Hepatocyte (in vitro differentiated cells): ENCODE measurements at regions not wholly inside any gene's neighbourhood (a gene's known extent, or its start where the extent isn't known, plus 50 kb on each side); places are given as distances from the start of the nearest gene placed in this dataset.

Experiments
- DNase-seq: peaks from one replicate; pipeline ENCODE4 v3.0.0-alpha.2; 2016; ENCODE audit warnings: low spot score
- H2AFZ ChIP-seq: fragments of 200-600 bp; sonication (generic); 2 replicates; pipeline ENCODE4 v1.6.0; 2016; ENCODE audit warnings: antibody characterized with exemption, mild to moderate bottlenecking
- H3K27ac ChIP-seq: fragments of 200-600 bp; sonication (generic); 2 replicates; pipeline ENCODE4 v1.5.1; 2016; ENCODE audit warnings: mild to moderate bottlenecking
- H3K27me3 ChIP-seq: fragments of 200-600 bp; sonication (generic); 2 replicates; pipeline ENCODE4 v1.6.1; 2016
- H3K36me3 ChIP-seq: fragments of 200-600 bp; sonication (generic); replicated peaks from 2 replicates; pipeline ENCODE4 v1.5.1; 2016; ENCODE audit warnings: low read depth; ENCODE audit not compliant: insufficient read depth
- H3K4me1 ChIP-seq: fragments of 200-600 bp; sonication (generic); 2 replicates; pipeline ENCODE4 v1.5.1; 2016; ENCODE audit warnings: mild to moderate bottlenecking, moderate library complexity; ENCODE audit not compliant: insufficient read depth
- H3K4me2 ChIP-seq: fragments of 200-600 bp; sonication (generic); 2 replicates; pipeline ENCODE4 v1.6.0; 2016
- H3K4me3 ChIP-seq: fragments of 200-600 bp; sonication (generic); 2 replicates; pipeline ENCODE4 v1.5.1; 2016; ENCODE audit warnings: mild to moderate bottlenecking
- H3K79me2 ChIP-seq: fragments of 200-600 bp; sonication (generic); 2 replicates; pipeline ENCODE4 v1.6.0; 2017; ENCODE audit warnings: mild to moderate bottlenecking
- H3K9me2 ChIP-seq: fragments of 200-600 bp; sonication (generic); replicated peaks from 2 replicates; pipeline ENCODE4 v1.6.0; 2017; ENCODE audit warnings: mild to moderate bottlenecking; ENCODE audit not compliant: insufficient read depth
- H3K9me3 ChIP-seq: fragments of 200-600 bp; sonication (generic); 2 replicates; pipeline ENCODE4 v1.5.1; 2016; ENCODE audit warnings: low read depth, mild to moderate bottlenecking
- H4K20me1 ChIP-seq: fragments of 200-600 bp; sonication (generic); 2 replicates; pipeline ENCODE4 v1.6.0; 2016; ENCODE audit warnings: mild to moderate bottlenecking; ENCODE audit not compliant: insufficient read depth, poor library complexity, severe bottlenecking
- CTCF ChIP-seq: fragments of 200-600 bp; sonication (generic); IDR thresholded peaks from 2 replicates; pipeline ENCODE4 v1.5.1; 2016; ENCODE audit warnings: antibody characterized with exemption, mild to moderate bottlenecking; ENCODE audit not compliant: poor library complexity
- EZH2 ChIP-seq: fragments of 200-600 bp; sonication (generic); IDR thresholded peaks from 2 replicates; pipeline ENCODE4 v1.6.1; 2016; ENCODE audit warnings: antibody characterized with exemption, mild to moderate bottlenecking, borderline replicate concordance
- EZH2phosphoT487 ChIP-seq: fragments of 200-600 bp; sonication (generic); IDR thresholded peaks from one replicate; pipeline ENCODE4 v1.6.1; 2018; ENCODE audit warnings: antibody characterized with exemption, mild to moderate bottlenecking, low read depth, moderate library complexity; ENCODE audit not compliant: unreplicated experiment, severe bottlenecking
- WGBS: methylation state at CpG from one replicate; pipeline ENCODE4 v1.1.6; 2016; ENCODE audit warnings: low lambda C conversion rate; ENCODE audit errors: missing lambda C conversion rate; 5-methylcytosine and 5-hydroxymethylcytosine counted together

DNA sequence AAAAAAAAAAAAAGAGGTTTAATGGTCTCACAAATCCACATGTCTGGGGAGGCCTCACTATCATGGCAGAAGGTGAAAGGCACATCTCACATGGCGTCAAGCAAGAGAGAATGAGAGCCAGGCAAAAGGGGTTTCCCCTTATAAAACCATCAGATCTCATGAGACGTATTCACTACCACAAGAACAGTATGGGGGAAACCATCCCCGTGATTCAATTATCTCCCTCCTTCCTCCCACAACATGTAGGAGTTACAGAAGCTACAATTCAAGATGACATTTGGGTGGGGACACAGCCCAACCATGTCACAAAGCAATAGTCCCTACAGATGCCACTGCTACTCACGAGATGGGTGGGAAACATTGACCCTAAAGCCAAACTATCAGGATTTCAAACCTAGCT is 392.7 kb upstream of the ID2 start:
- H3K27me3 ChIP-seq, result no peaks in the 10 kb centered on the region
- H3K4me2 ChIP-seq, result no peak overlapping the region
- TF ChIP-seq EZH2, result no peak
- no peaks in the 10 kb centered on the region for H3K79me2 ChIP-seq
- H3K27ac ChIP-seq, result no peak overlapping the region
- DNase-seq, result no peak
- no peaks in the 10 kb centered on the region for H3K9me3 ChIP-seq
- H2AFZ ChIP-seq, result no peak overlapping the region
- 96% methylated on average over 4 of the region's 4 CpGs for WGBS
- peaks cover 3% of the 10 kb centered on the region for H3K9me2 ChIP-seq
- no peaks in the 10 kb centered on the region for H4K20me1 ChIP-seq
- H3K36me3 ChIP-seq, result no peaks in the 10 kb centered on the region
- H3K4me1 ChIP-seq, result no peaks in the 10 kb centered on the region
- no peak overlapping the region for H3K4me3 ChIP-seq

DNA sequence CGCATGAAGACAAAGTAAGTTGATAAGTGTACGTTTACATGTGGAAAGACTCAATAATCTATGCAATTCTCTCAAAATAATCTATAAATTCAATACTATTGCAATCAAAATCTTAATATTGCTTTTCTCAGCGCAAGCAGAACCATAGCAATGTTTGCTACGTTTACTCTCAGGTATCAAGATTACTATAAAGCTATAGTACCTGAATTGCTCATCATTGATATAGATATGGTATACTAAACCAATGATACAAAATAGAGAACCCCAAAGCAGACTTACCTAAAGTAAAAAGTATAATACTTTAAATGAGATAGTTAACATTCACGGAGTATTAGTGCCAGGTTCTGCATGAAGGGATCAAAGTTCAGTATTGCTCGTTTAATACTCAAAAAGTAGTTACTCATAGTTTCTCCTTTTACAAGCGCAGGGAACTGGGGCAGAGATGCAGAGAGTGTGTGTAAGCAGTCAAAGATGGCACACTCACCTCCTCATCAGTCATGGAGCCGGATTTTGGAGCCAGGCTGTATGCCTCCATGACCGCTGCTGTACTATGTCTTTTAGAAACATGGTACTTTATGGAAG is 391.0 kb upstream of the ID2 start:
- DNase-seq, result no peak
- no peak overlapping the region for H3K27ac ChIP-seq
- H3K4me2 ChIP-seq, result no peak overlapping the region
- H3K27me3 ChIP-seq, result no peaks in the 10 kb centered on the region
- H3K9me2 ChIP-seq, result peaks cover 3% of the 10 kb centered on the region
- 90% methylated on average over 9 of the region's 9 CpGs for WGBS
- TF ChIP-seq EZH2phosphoT487, result no peak
- no peak for TF ChIP-seq CTCF
- TF ChIP-seq EZH2, result no peak
- H3K79me2 ChIP-seq, result no peaks in the 10 kb centered on the region
- H2AFZ ChIP-seq, result no peak overlapping the region
- no peaks in the 10 kb centered on the region for H4K20me1 ChIP-seq
- no peaks in the 10 kb centered on the region for H3K4me1 ChIP-seq
- no peaks in the 10 kb centered on the region for H3K9me3 ChIP-seq
- no peaks in the 10 kb centered on the region for H3K36me3 ChIP-seq
- no peak overlapping the region for H3K4me3 ChIP-seq

- no peak for TF ChIP-seq EZH2phosphoT487
- no peak for TF ChIP-seq EZH2
- no peak for TF ChIP-seq CTCF
- H3K9me2 ChIP-seq, result no peaks in the 10 kb centered on the region
- H3K9me3 ChIP-seq, result no peaks in the 10 kb centered on the region
- no peak overlapping the region for H3K27ac ChIP-seq
- no peaks in the 10 kb centered on the region for H3K27me3 ChIP-seq
- H3K79me2 ChIP-seq, result no peaks in the 10 kb centered on the region
- no peaks in the 10 kb centered on the region for H3K4me1 ChIP-seq
- DNase-seq, result no peak
- 88% methylated on average over 4 of the region's 4 CpGs for WGBS
- no peak overlapping the region for H3K4me3 ChIP-seq
- no peak overlapping the region for H2AFZ ChIP-seq
- no peak overlapping the region for H3K4me2 ChIP-seq
- H4K20me1 ChIP-seq, result no peaks in the 10 kb centered on the region
- H3K36me3 ChIP-seq, result no peaks in the 10 kb centered on the region
Observed at GRCh38 chr2:8296306-8296705, 385.6 kb upstream of the ID2 start.

- H3K4me3 ChIP-seq, result no peak overlapping the region
- DNase-seq, result no peak
- H3K4me2 ChIP-seq, result no peak overlapping the region
- H3K27me3 ChIP-seq, result no peaks in the 10 kb centered on the region
- no peaks in the 10 kb centered on the region for H3K79me2 ChIP-seq
- H3K36me3 ChIP-seq, result no peaks in the 10 kb centered on the region
- 98% methylated on average over 8 of the region's 8 CpGs for WGBS
- no peak overlapping the region for H2AFZ ChIP-seq
- H3K4me1 ChIP-seq, result no peaks in the 10 kb centered on the region
- no peaks in the 10 kb centered on the region for H3K9me2 ChIP-seq
- no peak overlapping the region for H3K27ac ChIP-seq
- TF ChIP-seq CTCF, result no peak
- no peak for TF ChIP-seq EZH2
- no peak for TF ChIP-seq EZH2phosphoT487
- no peaks in the 10 kb centered on the region for H4K20me1 ChIP-seq
- no peaks in the 10 kb centered on the region for H3K9me3 ChIP-seq
Observed at GRCh38 chr2:8297376-8298231, 384.3 kb upstream of the ID2 start.
